Thoracic aorta (tissue), 2 donors: ENCODE measurements at regions not wholly inside any gene's neighbourhood (a gene's known extent, or its start where the extent isn't known, plus 50 kb on each side); places are given as distances from the start of the nearest gene placed in this dataset.

Source experiments
- ATAC-seq: fragments of 150-250 bp; one replicate; pipeline ENCODE4 v1.8.0; 2017; ENCODE audit warnings: low read depth; ENCODE audit not compliant: insufficient number of reproducible peaks, low FRiP score
- DNase-seq: peaks from one replicate; pipeline ENCODE4 v3.0.0-alpha.2; 2020; ENCODE audit warnings: low spot score
- H3K27ac ChIP-seq, 2 donors: fragments of 200-600 bp; sonication (generic); 1 replicate in 1 of 2; 2 replicates in 1 of 2; pipeline ENCODE4 v1.5.1; 2016; ENCODE audit warnings: mild to moderate bottlenecking in 2 of 2, moderate library complexity in 2 of 2
- H3K27me3 ChIP-seq: fragments of 200-600 bp; sonication (generic); replicated peaks from 2 replicates; pipeline ENCODE4 v1.6.0; 2016; ENCODE audit warnings: mild to moderate bottlenecking; ENCODE audit not compliant: insufficient read depth
- H3K36me3 ChIP-seq: fragments of 200-600 bp; sonication (generic); one replicate; pipeline ENCODE4 v1.5.1; 2016
- H3K4me1 ChIP-seq, 2 donors: fragments of 200-600 bp; sonication (generic); 1 replicate in 1 of 2; 2 replicates in 1 of 2; pipeline versions ENCODE4 v1.5.1 to v1.6.0; 2016; ENCODE audit warnings: low read depth in 2 of 2, mild to moderate bottlenecking in 1 of 2; ENCODE audit not compliant: control insufficient read depth in 1 of 2
- H3K4me3 ChIP-seq: fragments of 200-600 bp; sonication (generic); 2 replicates; pipeline ENCODE4 v1.5.1; 2016; ENCODE audit warnings: mild to moderate bottlenecking
- H3K9me3 ChIP-seq: fragments of 200-600 bp; sonication (generic); 2 replicates; pipeline ENCODE4 v1.5.1; 2016
- TF ChIP-seq, protein P1 (sequence below): fragments of 200-600 bp; sonication (generic); IDR thresholded peaks from one replicate; pipeline ENCODE4 v1.5.1; 2019; ENCODE audit warnings: antibody characterized with exemption

DNA sequence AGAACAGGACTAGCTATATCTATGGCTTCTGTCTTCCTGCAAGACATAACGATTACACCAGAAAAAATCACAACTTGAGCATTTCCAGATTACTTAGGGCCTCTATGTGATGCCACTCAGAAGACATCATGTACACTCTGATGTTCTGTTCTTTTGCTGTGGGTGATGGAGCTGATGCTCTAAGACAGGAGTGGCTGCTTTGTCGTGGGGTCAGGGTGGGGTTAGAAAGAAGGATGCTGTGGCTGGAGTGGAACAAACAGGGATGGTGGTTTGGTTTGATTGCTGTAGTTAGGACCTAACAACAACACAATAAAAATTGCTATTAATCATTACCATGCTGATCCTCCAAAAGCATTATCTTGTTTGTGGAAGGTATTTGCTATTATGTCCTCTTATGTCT lies 120.3 kb upstream of the ARHGAP20 start:
- Histone ChIP-seq H3K9me3 (no peaks in the 10 kb centered on the region), H3K27me3 (no peaks in the 10 kb centered on the region), H3K4me1 (no peaks in the 10 kb centered on the region), H3K27ac (no peak overlapping the region), H3K4me3 (no peak overlapping the region), H3K36me3 (no peaks in the 10 kb centered on the region)
- TF ChIP-seq, protein P1, sequence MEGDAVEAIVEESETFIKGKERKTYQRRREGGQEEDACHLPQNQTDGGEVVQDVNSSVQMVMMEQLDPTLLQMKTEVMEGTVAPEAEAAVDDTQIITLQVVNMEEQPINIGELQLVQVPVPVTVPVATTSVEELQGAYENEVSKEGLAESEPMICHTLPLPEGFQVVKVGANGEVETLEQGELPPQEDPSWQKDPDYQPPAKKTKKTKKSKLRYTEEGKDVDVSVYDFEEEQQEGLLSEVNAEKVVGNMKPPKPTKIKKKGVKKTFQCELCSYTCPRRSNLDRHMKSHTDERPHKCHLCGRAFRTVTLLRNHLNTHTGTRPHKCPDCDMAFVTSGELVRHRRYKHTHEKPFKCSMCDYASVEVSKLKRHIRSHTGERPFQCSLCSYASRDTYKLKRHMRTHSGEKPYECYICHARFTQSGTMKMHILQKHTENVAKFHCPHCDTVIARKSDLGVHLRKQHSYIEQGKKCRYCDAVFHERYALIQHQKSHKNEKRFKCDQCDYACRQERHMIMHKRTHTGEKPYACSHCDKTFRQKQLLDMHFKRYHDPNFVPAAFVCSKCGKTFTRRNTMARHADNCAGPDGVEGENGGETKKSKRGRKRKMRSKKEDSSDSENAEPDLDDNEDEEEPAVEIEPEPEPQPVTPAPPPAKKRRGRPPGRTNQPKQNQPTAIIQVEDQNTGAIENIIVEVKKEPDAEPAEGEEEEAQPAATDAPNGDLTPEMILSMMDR = no peak
- ATAC-seq = no peak
- no peak for DNase-seq

DNA sequence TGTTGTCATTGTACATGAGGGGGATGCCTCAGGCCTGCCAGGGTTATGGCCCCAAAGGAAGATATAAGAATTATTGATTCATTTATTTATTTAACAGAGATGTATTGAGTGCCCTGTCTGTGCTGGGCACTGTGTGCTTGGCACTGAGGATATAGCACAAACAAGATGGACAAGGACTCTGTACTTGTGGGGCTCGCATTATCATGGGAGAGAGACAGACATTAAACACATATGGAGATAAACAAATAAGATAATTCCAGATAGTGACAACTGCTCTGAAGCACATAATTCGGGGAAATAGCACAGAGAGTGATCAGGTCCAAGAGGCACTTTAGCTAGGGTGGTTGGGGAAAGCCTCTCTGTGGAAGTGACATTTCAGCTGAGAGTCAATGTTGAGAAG lies 119.8 kb upstream of the ARHGAP20 start:
- no peak for ATAC-seq
- H3K27me3 ChIP-seq = no peaks in the 10 kb centered on the region
- no peaks in the 10 kb centered on the region for H3K4me1 ChIP-seq
- no peak for DNase-seq
- TF ChIP-seq, protein P1 = no peak
- no peak overlapping the region for H3K4me3 ChIP-seq
- no peak overlapping the region for H3K27ac ChIP-seq
- H3K36me3 ChIP-seq = no peaks in the 10 kb centered on the region
- H3K9me3 ChIP-seq = no peaks in the 10 kb centered on the region

GRCh38 chr11:110830747-110831146 lies 118.5 kb upstream of the ARHGAP20 start:
- Histone ChIP-seq H3K4me1 (no peaks in the 10 kb centered on the region), H3K36me3 (no peaks in the 10 kb centered on the region), H3K4me3 (no peak overlapping the region), H3K27ac (no peak overlapping the region), H3K27me3 (no peaks in the 10 kb centered on the region), H3K9me3 (no peaks in the 10 kb centered on the region)
- TF ChIP-seq, protein P1 = no peak
- ATAC-seq (no peak), DNase-seq (no peak)

- TF ChIP-seq, protein P1 = no peak
- no peak for ATAC-seq
Observed at GRCh38 chr11:110830344-110830743, 118.1 kb upstream of the ARHGAP20 start.

DNA sequence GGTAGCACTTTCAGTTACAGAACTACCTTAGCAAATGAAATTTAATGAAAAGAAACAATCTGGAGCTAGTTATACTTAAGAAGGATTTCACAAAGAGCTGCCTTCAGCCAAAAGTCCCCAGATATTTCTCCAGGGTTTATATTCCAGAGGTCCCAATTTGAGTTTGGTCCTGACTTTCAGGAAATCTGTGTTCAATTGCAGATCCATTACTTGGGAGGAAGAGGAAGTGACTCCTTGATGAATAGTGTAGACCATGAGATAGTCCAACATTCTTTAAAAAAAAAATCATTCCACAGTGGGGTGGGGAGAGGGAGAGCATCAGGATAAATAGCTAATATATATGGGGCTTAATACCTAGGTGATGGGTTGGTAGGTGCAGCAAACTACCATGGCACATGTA lies 117.6 kb upstream of the ARHGAP20 start:
- no peaks in the 10 kb centered on the region for H3K36me3 ChIP-seq
- ATAC-seq (no peak), DNase-seq (no peak)
- no peak overlapping the region for H3K4me3 ChIP-seq
- TF ChIP-seq, protein P1 = no peak
- no peak overlapping the region for H3K27ac ChIP-seq
- no peaks in the 10 kb centered on the region for H3K9me3 ChIP-seq
- no peaks in the 10 kb centered on the region for H3K27me3 ChIP-seq
- no peaks in the 10 kb centered on the region for H3K4me1 ChIP-seq

More at GRCh38 chr11:110830344-110830743, 118.1 kb upstream of the ARHGAP20 start:
- H3K27ac ChIP-seq = no peak overlapping the region
- no peaks in the 10 kb centered on the region for H3K27me3 ChIP-seq
- H3K9me3 ChIP-seq = no peaks in the 10 kb centered on the region
- no peaks in the 10 kb centered on the region for H3K36me3 ChIP-seq
- no peak for DNase-seq
- no peaks in the 10 kb centered on the region for H3K4me1 ChIP-seq
- H3K4me3 ChIP-seq = no peak overlapping the region
